KMS-11 (cell line): ENCODE measurements at regions not wholly inside any gene's neighbourhood (a gene's known extent, or its start where the extent isn't known, plus 50 kb on each side); places are given as distances from the start of the nearest gene placed in this dataset.

Experiments
- H2AFZ ChIP-seq: fragments of 200-600 bp; sonication (generic); 2 replicates; pipeline ENCODE4 v1.6.1; 2016; ENCODE audit warnings: antibody characterized with exemption, mixed run types, low read depth
- H3K27ac ChIP-seq: fragments of 200-600 bp; sonication (generic); 2 replicates; pipeline ENCODE4 v1.6.1; 2016; ENCODE audit warnings: mild to moderate bottlenecking, mixed run types
- H3K27me3 ChIP-seq: fragments of 200-600 bp; sonication (generic); 2 replicates; pipeline ENCODE4 v1.6.1; 2017; ENCODE audit warnings: mild to moderate bottlenecking, low read depth, mixed run types, moderate library complexity; ENCODE audit not compliant: insufficient read depth
- H3K36me3 ChIP-seq: fragments of 200-600 bp; sonication (generic); 2 replicates; pipeline ENCODE4 v1.6.1; 2017; ENCODE audit warnings: mild to moderate bottlenecking, mixed run types; ENCODE audit not compliant: insufficient read depth
- H3K4me1 ChIP-seq: fragments of 200-600 bp; sonication (generic); 2 replicates; pipeline ENCODE4 v1.6.1; 2016; ENCODE audit warnings: mild to moderate bottlenecking, low read depth, mixed run types; ENCODE audit not compliant: poor library complexity, severe bottlenecking
- H3K4me2 ChIP-seq: fragments of 200-600 bp; sonication (generic); 2 replicates; pipeline ENCODE4 v1.7.0; 2016; ENCODE audit warnings: mild to moderate bottlenecking, mixed run types
- H3K4me3 ChIP-seq: fragments of 200-600 bp; sonication (generic); IDR thresholded peaks from 2 replicates; pipeline ENCODE4 v1.6.1; 2017; ENCODE audit warnings: low read depth, low read length, mixed read lengths; ENCODE audit not compliant: insufficient read depth
- H3K79me2 ChIP-seq: fragments of 200-600 bp; sonication (generic); 2 replicates; pipeline ENCODE4 v1.6.1; 2016; ENCODE audit warnings: low read depth, mixed run types; ENCODE audit not compliant: insufficient read depth
- H3K9ac ChIP-seq: fragments of 200-600 bp; sonication (generic); 2 replicates; pipeline ENCODE4 v1.6.1; 2016; ENCODE audit warnings: mild to moderate bottlenecking, mixed run types
- H4K20me1 ChIP-seq: fragments of 200-600 bp; sonication (generic); 2 replicates; pipeline ENCODE4 v1.6.1; 2016; ENCODE audit warnings: mild to moderate bottlenecking, mixed run types; ENCODE audit not compliant: insufficient read depth
- TF ChIP-seq, protein P1 (sequence below): fragments of 200-600 bp; sonication (generic); conservative IDR thresholded peaks from 2 replicates; pipeline ENCODE4 v1.6.1; 2017; ENCODE audit warnings: low read depth, mild to moderate bottlenecking, antibody characterized with exemption, low read length, moderate library complexity, mixed read lengths

GRCh38 chr2:122478117-122478516 lies 722.7 kb downstream of the TSN start:
- Histone ChIP-seq H3K4me2 (no peak overlapping the region), H3K27ac (no peak overlapping the region), H4K20me1 (no peaks in the 10 kb centered on the region), H3K36me3 (no peaks in the 10 kb centered on the region), H2AFZ (no peak overlapping the region), H3K4me3 (no peak overlapping the region), H3K27me3 (no peaks in the 10 kb centered on the region), H3K79me2 (no peaks in the 10 kb centered on the region), H3K9ac (no peak overlapping the region), H3K4me1 (no peaks in the 10 kb centered on the region)
- TF ChIP-seq, protein P1, sequence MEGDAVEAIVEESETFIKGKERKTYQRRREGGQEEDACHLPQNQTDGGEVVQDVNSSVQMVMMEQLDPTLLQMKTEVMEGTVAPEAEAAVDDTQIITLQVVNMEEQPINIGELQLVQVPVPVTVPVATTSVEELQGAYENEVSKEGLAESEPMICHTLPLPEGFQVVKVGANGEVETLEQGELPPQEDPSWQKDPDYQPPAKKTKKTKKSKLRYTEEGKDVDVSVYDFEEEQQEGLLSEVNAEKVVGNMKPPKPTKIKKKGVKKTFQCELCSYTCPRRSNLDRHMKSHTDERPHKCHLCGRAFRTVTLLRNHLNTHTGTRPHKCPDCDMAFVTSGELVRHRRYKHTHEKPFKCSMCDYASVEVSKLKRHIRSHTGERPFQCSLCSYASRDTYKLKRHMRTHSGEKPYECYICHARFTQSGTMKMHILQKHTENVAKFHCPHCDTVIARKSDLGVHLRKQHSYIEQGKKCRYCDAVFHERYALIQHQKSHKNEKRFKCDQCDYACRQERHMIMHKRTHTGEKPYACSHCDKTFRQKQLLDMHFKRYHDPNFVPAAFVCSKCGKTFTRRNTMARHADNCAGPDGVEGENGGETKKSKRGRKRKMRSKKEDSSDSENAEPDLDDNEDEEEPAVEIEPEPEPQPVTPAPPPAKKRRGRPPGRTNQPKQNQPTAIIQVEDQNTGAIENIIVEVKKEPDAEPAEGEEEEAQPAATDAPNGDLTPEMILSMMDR: no peak

DNA sequence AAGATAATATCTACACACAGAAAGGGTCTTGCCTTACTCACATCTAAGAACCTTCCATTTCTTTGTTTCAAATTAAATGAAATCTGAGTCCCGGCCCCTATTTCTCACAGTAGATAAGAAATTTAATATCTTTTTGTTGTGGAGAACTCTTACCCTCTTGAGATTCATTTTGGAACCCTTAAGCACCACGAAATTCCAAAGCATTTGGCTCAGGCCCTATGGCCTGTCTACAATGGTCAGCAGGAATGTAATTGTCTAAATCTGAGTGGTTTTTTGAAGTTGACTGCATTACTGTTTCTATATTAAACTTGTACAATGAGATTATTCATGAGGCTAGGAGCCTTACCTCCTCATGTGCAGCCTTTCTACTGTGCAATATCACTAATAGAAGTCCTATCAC lies 723.3 kb downstream of the TSN start:
- H3K4me3 ChIP-seq: no peak overlapping the region
- no peaks in the 10 kb centered on the region for H3K27me3 ChIP-seq
- no peaks in the 10 kb centered on the region for H4K20me1 ChIP-seq
- no peak overlapping the region for H3K9ac ChIP-seq
- no peaks in the 10 kb centered on the region for H3K79me2 ChIP-seq
- no peaks in the 10 kb centered on the region for H3K36me3 ChIP-seq
- no peak overlapping the region for H2AFZ ChIP-seq
- H3K4me2 ChIP-seq: no peak overlapping the region
- no peaks in the 10 kb centered on the region for H3K4me1 ChIP-seq
- TF ChIP-seq, protein P1: no peak
- H3K27ac ChIP-seq: no peak overlapping the region

GRCh38 chr2:122480501-122481243 lies 725.2 kb downstream of the TSN start:
- H3K4me3 ChIP-seq: no peak overlapping the region
- H3K79me2 ChIP-seq: no peaks in the 10 kb centered on the region
- no peak overlapping the region for H3K27ac ChIP-seq
- H3K4me2 ChIP-seq: no peak overlapping the region
- H3K9ac ChIP-seq: no peak overlapping the region
- no peaks in the 10 kb centered on the region for H3K36me3 ChIP-seq
- no peak overlapping the region for H2AFZ ChIP-seq
- no peaks in the 10 kb centered on the region for H4K20me1 ChIP-seq
- no peaks in the 10 kb centered on the region for H3K27me3 ChIP-seq
- TF ChIP-seq, protein P1: no peak
- H3K4me1 ChIP-seq: no peaks in the 10 kb centered on the region

DNA sequence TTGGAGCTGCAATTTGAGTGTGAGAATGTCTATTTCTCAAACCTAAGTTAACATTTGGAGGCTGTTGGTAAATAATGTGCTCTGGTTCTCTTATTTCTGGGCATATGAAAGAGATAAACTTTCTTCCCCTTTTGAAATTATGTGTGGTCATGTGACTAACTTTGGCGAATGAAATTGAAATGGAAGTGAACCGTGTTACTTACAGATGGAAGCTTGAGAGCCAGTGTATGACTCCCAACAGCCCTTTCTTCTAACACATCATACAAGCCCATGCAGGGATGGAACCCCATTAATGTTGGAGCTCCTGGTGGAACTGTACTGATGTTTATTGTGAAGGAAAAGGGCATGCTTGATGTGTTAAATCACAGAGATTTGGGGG lies 725.8 kb downstream of the TSN start:
- TF ChIP-seq, protein P1: no peak
- H3K4me1 ChIP-seq: no peaks in the 10 kb centered on the region

More for the DNA sequence above, 725.8 kb downstream of the TSN start:
- H3K36me3 ChIP-seq: no peaks in the 10 kb centered on the region
- H3K27me3 ChIP-seq: no peaks in the 10 kb centered on the region
- H2AFZ ChIP-seq: no peak overlapping the region
- H4K20me1 ChIP-seq: no peaks in the 10 kb centered on the region
- H3K27ac ChIP-seq: no peak overlapping the region
- no peaks in the 10 kb centered on the region for H3K79me2 ChIP-seq
- H3K9ac ChIP-seq: no peak overlapping the region
- H3K4me3 ChIP-seq: no peak overlapping the region
- no peak overlapping the region for H3K4me2 ChIP-seq
